Esophagus squamous epithelium (tissue), 5 donors: ENCODE measurements at regions not wholly inside any gene's neighbourhood (a gene's known extent, or its start where the extent isn't known, plus 50 kb on each side); places are given as distances from the start of the nearest gene placed in this dataset.

Experiments used
- DNase-seq: peaks from one replicate; lab custom pipeline; 2025; lab: John Stamatoyannopoulos, UW
- H3K27ac ChIP-seq, 4 donors: fragments of 200-600 bp; sonication (generic); one replicate each; pipeline ENCODE4 v1.5.1; 2016 to 2019; ENCODE audit warnings: mild to moderate bottlenecking in 1 of 4
- H3K27me3 ChIP-seq, 4 donors: fragments of 200-600 bp; sonication (generic); 1 replicate in 3 of 4; 2 replicates in 1 of 4; pipeline versions ENCODE4 v1.5.1 to v1.6.0; 2017 to 2021; ENCODE audit warnings: antibody characterized with exemption in 1 of 4
- H3K36me3 ChIP-seq, 3 donors: fragments of 200-600 bp; sonication (generic); one replicate each; pipeline ENCODE4 v1.5.1; 2016 to 2019
- H3K4me1 ChIP-seq, 3 donors: fragments of 200-600 bp; sonication (generic); one replicate each; pipeline ENCODE4 v1.5.1; 2017 to 2019
- H3K4me3 ChIP-seq, 4 donors: fragments of 200-600 bp; sonication (generic); 1 replicate in 3 of 4; 2 replicates in 1 of 4; pipeline ENCODE4 v1.5.1; 2016 to 2019; ENCODE audit warnings: mild to moderate bottlenecking in 2 of 4, moderate library complexity in 1 of 4
- H3K9me3 ChIP-seq, 3 donors: fragments of 200-600 bp; sonication (generic); one replicate each; pipeline ENCODE4 v1.5.1; 2016 to 2019
- CTCF ChIP-seq, 6 experiments: fragments of 450-650 bp in 4 of 6; fragments of 200-600 bp in 2 of 6; sonication (generic) in 2 of 6; IDR thresholded peaks; one replicate each; pipeline ENCODE4 v1.5.1; 2016 to 2019; ENCODE audit warnings: antibody characterized with exemption in 6 of 6, mild to moderate bottlenecking in 4 of 6, moderate library complexity in 4 of 6
- POLR2A ChIP-seq, 4 donors: fragments of 450-650 bp; IDR thresholded peaks; one replicate each; pipeline ENCODE4 v1.6.1; 2017; ENCODE audit warnings: antibody characterized with exemption in 4 of 4, mild to moderate bottlenecking in 4 of 4, moderate library complexity in 3 of 4
- WGBS, 2 donors: methylation state at CpG; one replicate each; pipeline ENCODE4 v1.1.5; 2018; 5-methylcytosine and 5-hydroxymethylcytosine counted together
- intact Hi-C: fragments of 100-400 bp; cut with DNase I; formaldehyde crosslinking; loops from one replicate; pipeline ENCODE4 v1.15.0; 2022
- donor health status: DM: yes; HTN: yes; CAD: no.

- H3K36me3 ChIP-seq: no peaks in the 10 kb centered on the region
- H3K4me1 ChIP-seq: peaks cover 0 to 44% (median 17%) of the 10 kb centered on the region in 3 donors
- intact Hi-C loops: no loop called here
- no peak overlapping the region for H3K4me3 ChIP-seq
- DNase-seq: no peak
- no peaks in the 10 kb centered on the region for H3K27me3 ChIP-seq
- 55 to 64% methylated on average over 1 of the region's 1 CpG for WGBS, 2 donors
- peak overlapping the region in 2 of 4 donors; percentile 50 to 64 for H3K27ac ChIP-seq
- TF ChIP-seq POLR2A (IDR thresholded peaks at IDR 0.05): no peak
- peak in 1 of 6 experiments; percentile 8 for TF ChIP-seq CTCF (IDR thresholded peaks at IDR 0.05)
- no peaks in the 10 kb centered on the region for H3K9me3 ChIP-seq
Observed at GRCh38 chr3:23112491-23112890, 90.6 kb upstream of the UBE2E2 start.

- H3K9me3 ChIP-seq: no peaks in the 10 kb centered on the region
- no peaks in the 10 kb centered on the region for H3K36me3 ChIP-seq
- intact Hi-C loops: no loop called here
- no peak for TF ChIP-seq CTCF (IDR thresholded peaks at IDR 0.05)
- no peak for TF ChIP-seq POLR2A (IDR thresholded peaks at IDR 0.05)
- H3K4me3 ChIP-seq: no peak overlapping the region
- H3K27ac ChIP-seq: peak overlapping the region in 3 of 4 donors; percentile 49 to 69 (median 64)
- no peaks in the 10 kb centered on the region for H3K27me3 ChIP-seq
- peaks cover 0 to 44% (median 17%) of the 10 kb centered on the region in 3 donors for H3K4me1 ChIP-seq
- DNase-seq: no peak
- 34 to 58% methylated on average over 9 of the region's 9 CpGs for WGBS, 2 donors
Observed at GRCh38 chr3:23113455-23114171, 89.5 kb upstream of the UBE2E2 start.

GRCh38 chr3:23114432-23114831 lies 88.7 kb upstream of the UBE2E2 start:
- Histone ChIP-seq H3K4me1 (peaks cover 0 to 44% (median 17%) of the 10 kb centered on the region in 3 donors), H3K36me3 (no peaks in the 10 kb centered on the region), H3K9me3 (no peaks in the 10 kb centered on the region), H3K4me3 (no peak overlapping the region), H3K27me3 (no peaks in the 10 kb centered on the region), H3K27ac (peak overlapping the region in 3 of 4 donors; percentile 25 to 64 (median 46))
- TF ChIP-seq CTCF (IDR thresholded peaks at IDR 0.05): no peak
- no peak for TF ChIP-seq POLR2A (IDR thresholded peaks at IDR 0.05)
- no peak for DNase-seq
- intact Hi-C loops: no loop called here
- WGBS, 2 donors: 72 to 73% methylated on average over 2 of the region's 2 CpGs

GRCh38 chr3:23115171-23115877 lies 87.8 kb upstream of the UBE2E2 start:
- 43 to 70% methylated on average over 3 of the region's 3 CpGs for WGBS, 2 donors
- Histone ChIP-seq H3K9me3 (no peaks in the 10 kb centered on the region), H3K4me3 (no peak overlapping the region), H3K27ac (peak overlapping the region in 1 of 4 donors; percentile 64), H3K27me3 (no peaks in the 10 kb centered on the region), H3K36me3 (no peaks in the 10 kb centered on the region), H3K4me1 (peaks cover 0 to 44% (median 17%) of the 10 kb centered on the region in 3 donors)
- intact Hi-C loops: no loop called here
- TF ChIP-seq CTCF (IDR thresholded peaks at IDR 0.05) (no peak), POLR2A (IDR thresholded peaks at IDR 0.05) (no peak)
- no peak for DNase-seq
